HCT116 (cell line): ENCODE measurements at regions not wholly inside any gene's neighbourhood (a gene's known extent, or its start where the extent isn't known, plus 50 kb on each side); places are given as distances from the start of the nearest gene placed in this dataset.

Source experiments
- ATAC-seq: fragments of 200-7000 bp; cut with Tn5 transposase; 2 replicates; pipeline ENCODE4 v1.9.1; 2020; ENCODE audit warnings: mild to moderate bottlenecking, moderate library complexity
- BruUV-seq: library from RNA; stranded (reverse); fragments of 400-500 nt; replicated peaks from 2 replicates; lab custom pipeline; 2021; lab: Mats Ljungman, UMichigan
- CTCF ChIA-PET: fragments of 300-600 bp; sonication (Branson Sonifier 250); formaldehyde crosslinking; loops from one replicate; lab custom pipeline; 2021; ENCODE audit warnings: antibody characterized with exemption; lab: Charles Lee
- POLR2A ChIA-PET: fragments of 300-600, 350-600 bp; sonication (Branson Sonifier 250); formaldehyde crosslinking; loops from one replicate; lab custom pipeline; 2021; ENCODE audit warnings: antibody characterized with exemption; lab: Charles Lee
- RAD21 ChIA-PET, 2 experiments: fragments of 300-600 bp; sonication (Branson Sonifier 250); formaldehyde crosslinking; loops; one replicate each; lab custom pipeline; 2023; ENCODE audit warnings: low total read pairs in 2 of 2; ENCODE audit not compliant: uncharacterized antibody in 2 of 2, unreplicated experiment in 2 of 2, low non-redundant PET in 1 of 2; lab: Charles Lee
- DNase-seq: peaks from one replicate; pipeline ENCODE4 v3.0.0-alpha.2; 2010; ENCODE audit warnings: low read depth, low spot score
- H2AFZ ChIP-seq: fragments of 200-600 bp; shearing (Covaris generic), sonication (generic); 2 replicates; pipeline ENCODE4 v1.6.1; 2017; ENCODE audit warnings: low read depth, mixed run types, mixed read lengths, antibody characterized with exemption, low read length; ENCODE audit not compliant: poor library complexity, severe bottlenecking
- H3K27ac ChIP-seq: 2 replicates; pipeline ENCODE4 v1.5.1; 2012; ENCODE audit warnings: low read depth, low read length
- H3K27me3 ChIP-seq: fragments of 200-600 bp; sonication (generic); 2 replicates; pipeline ENCODE4 v1.6.1; 2016; ENCODE audit warnings: mixed run types, low read length, mixed read lengths; ENCODE audit not compliant: insufficient read depth
- H3K36me3 ChIP-seq, 2 experiments: fragments of 200-500 bp in 1 of 2; fragments of 200-600 bp in 1 of 2; sonication (Bioruptor generic) in 1 of 2; sonication (generic) in 1 of 2; 2 replicates each; pipeline versions ENCODE4 v1.5.1 to v1.6.1; 2014 to 2016; ENCODE audit warnings: low read length in 2 of 2, inconsistent platforms in 1 of 2, mixed read lengths in 1 of 2, mixed run types in 1 of 2; ENCODE audit not compliant: insufficient read depth in 2 of 2, control insufficient read depth in 1 of 2
- H3K4me1 ChIP-seq, 2 experiments: fragments of 200-600 bp in 1 of 2; sonication (generic) in 1 of 2; 2 replicates each; pipeline versions ENCODE4 v1.5.1 to v1.6.1; 2012 to 2017; ENCODE audit warnings: low read length in 2 of 2, inconsistent platforms in 1 of 2, mild to moderate bottlenecking in 1 of 2, mixed read lengths in 1 of 2, mixed run types in 1 of 2, moderate library complexity in 1 of 2; ENCODE audit not compliant: insufficient read depth in 2 of 2, control insufficient read depth in 1 of 2
- H3K4me2 ChIP-seq: fragments of 200-600 bp; sonication (generic); 2 replicates; pipeline ENCODE4 v1.6.1; 2017; ENCODE audit warnings: mixed run types, low read length, mixed read lengths
- H3K4me3 ChIP-seq, 2 experiments: fragments of 200-600 bp in 1 of 2; sonication (generic) in 1 of 2; replicated peaks in 1 of 2; 2 replicates each; pipeline ENCODE4 v1.5.1; 2011 to 2016; ENCODE audit warnings: low read length in 2 of 2, control low read depth in 1 of 2, low read depth in 1 of 2, mild to moderate bottlenecking in 1 of 2, mixed read lengths in 1 of 2, mixed run types in 1 of 2
- H3K79me2 ChIP-seq: fragments of 200-600 bp; sonication (generic); 2 replicates; pipeline ENCODE4 v1.6.1; 2017; ENCODE audit warnings: mild to moderate bottlenecking, mixed run types, low read length, moderate library complexity, mixed read lengths; ENCODE audit not compliant: insufficient read depth
- H3K9ac ChIP-seq: fragments of 200-600 bp; sonication (generic); 2 replicates; pipeline ENCODE4 v1.6.1; 2016; ENCODE audit warnings: low read length, mixed read lengths
- H3K9me2 ChIP-seq: fragments of 200-600 bp; sonication (generic), shearing (Covaris generic); 2 replicates; pipeline ENCODE4 v1.6.1; 2017; ENCODE audit warnings: mixed run types, mild to moderate bottlenecking, moderate library complexity; ENCODE audit not compliant: insufficient read depth
- H3K9me3 ChIP-seq, 2 experiments: fragments of 200-500 bp in 1 of 2; fragments of 200-600 bp in 1 of 2; sonication (Bioruptor generic) in 1 of 2; sonication (generic) in 1 of 2; 2 replicates each; pipeline ENCODE4 v1.6.1; 2014 to 2017; ENCODE audit warnings: low read length in 2 of 2, mixed read lengths in 2 of 2, inconsistent platforms in 1 of 2, low read depth in 1 of 2, mild to moderate bottlenecking in 1 of 2, mixed run types in 1 of 2, moderate library complexity in 1 of 2; ENCODE audit not compliant: control insufficient read depth in 1 of 2, insufficient read depth in 1 of 2
- H4K20me1 ChIP-seq: fragments of 200-600 bp; sonication (generic), shearing (Covaris generic); 2 replicates; pipeline ENCODE4 v1.6.1; 2017; ENCODE audit warnings: mixed run types, mild to moderate bottlenecking, moderate library complexity; ENCODE audit not compliant: insufficient read depth
- CTCF ChIP-seq, 3 experiments: fragments of 200-600 bp in 1 of 3; sonication (generic) in 1 of 3; IDR thresholded peaks in 2 of 3; conservative IDR thresholded peaks in 1 of 3; 2 replicates each; pipeline ENCODE4 v1.5.1; 2012 to 2017; ENCODE audit warnings: low read depth in 2 of 3, low read length in 2 of 3, antibody characterized with exemption in 1 of 3, borderline replicate concordance in 1 of 3, control low read depth in 1 of 3, mild to moderate bottlenecking in 1 of 3, mixed read lengths in 1 of 3, mixed run types in 1 of 3, moderate library complexity in 1 of 3; ENCODE audit not compliant: insufficient read depth in 1 of 3
- EZH2 ChIP-seq: fragments of 200-600 bp; sonication (generic); IDR thresholded peaks from 2 replicates; pipeline ENCODE4 v1.6.1; 2017; ENCODE audit warnings: antibody characterized with exemption, mixed run types
- POLR2A ChIP-seq: IDR thresholded peaks from 2 replicates; pipeline ENCODE4 v1.7.0; 2011; ENCODE audit warnings: borderline replicate concordance; ENCODE audit not compliant: insufficient read depth, insufficient read length; ENCODE audit errors: extremely low read depth
- POLR2AphosphoS5 ChIP-seq: IDR thresholded peaks from 2 replicates; pipeline ENCODE4 v1.6.1; 2011; ENCODE audit warnings: mild to moderate bottlenecking, low read depth, low read length, moderate library complexity
- RAD21 ChIP-seq: IDR thresholded peaks from 2 replicates; pipeline ENCODE4 v1.6.1; 2012; ENCODE audit warnings: low read depth, mild to moderate bottlenecking
- SP1 ChIP-seq: IDR thresholded peaks from 2 replicates; pipeline ENCODE4 v1.6.1; 2012; ENCODE audit warnings: low read depth
- TCF7L2 ChIP-seq: IDR thresholded peaks from 2 replicates; pipeline ENCODE4 v1.7.0; 2011; ENCODE audit warnings: borderline replicate concordance, inconsistent platforms; ENCODE audit not compliant: insufficient read depth, insufficient read length; ENCODE audit errors: extremely low read depth
- YY1 ChIP-seq: IDR thresholded peaks from 2 replicates; pipeline ENCODE4 v1.6.1; 2011; ENCODE audit warnings: low read length, low read depth, moderate library complexity, mild to moderate bottlenecking; ENCODE audit not compliant: insufficient replicate concordance; ENCODE audit errors: extremely low read depth
- ZFX ChIP-seq: fragments of 450-650 bp; IDR thresholded peaks from 2 replicates; pipeline ENCODE4 v1.6.1; 2017
- ZNF274 ChIP-seq: fragments of 200-500 bp; sonication (Bioruptor generic); IDR thresholded peaks from 2 replicates; pipeline ENCODE4 v1.6.1; 2014; ENCODE audit warnings: mild to moderate bottlenecking, low read depth, low read length, inconsistent platforms
- intact Hi-C: fragments of 100-400 bp; cut with micrococcal nuclease; formaldehyde crosslinking; loops from 2 replicates; pipeline ENCODE4 v1.10.0; 2022

GRCh38 chr9:12633016-12633765 lies 60.0 kb upstream of the TYRP1 start:
- BruUV-seq: no TSS peak
- H3K36me3 ChIP-seq: no peaks in the 10 kb centered on the region
- H3K9me3 ChIP-seq: no peaks in the 10 kb centered on the region
- CTCF ChIA-PET: no interaction called here
- no peak for DNase-seq
- H3K27ac ChIP-seq: no peak overlapping the region
- intact Hi-C loops: no loop called here
- no peaks in the 10 kb centered on the region for H3K9me2 ChIP-seq
- RAD21 ChIA-PET: no interaction called here
- no peak for ATAC-seq
- POLR2A ChIA-PET: no interaction called here
- no peak overlapping the region for H3K4me2 ChIP-seq
- no peak overlapping the region for H2AFZ ChIP-seq
- no peaks in the 10 kb centered on the region for H3K27me3 ChIP-seq
- no peaks in the 10 kb centered on the region for H4K20me1 ChIP-seq
- no peak overlapping the region for H3K4me3 ChIP-seq
- no peak overlapping the region for H3K9ac ChIP-seq
- TF ChIP-seq ZFX: no peak
- TF ChIP-seq TCF7L2: no peak
- no peak for TF ChIP-seq SP1
- H3K4me1 ChIP-seq: no peaks in the 10 kb centered on the region
- H3K79me2 ChIP-seq: no peaks in the 10 kb centered on the region

GRCh38 chr9:12640016-12640587 lies 53.1 kb upstream of the TYRP1 start:
- H3K4me1 ChIP-seq: no peaks in the 10 kb centered on the region
- no peak overlapping the region for H3K4me2 ChIP-seq
- no peak overlapping the region for H3K27ac ChIP-seq
- intact Hi-C loops: no loop called here
- H4K20me1 ChIP-seq: no peaks in the 10 kb centered on the region
- ChIA-PET CTCF (interaction anchor here (0.6 to 1.2 kb wide), 4 partner anchors 11 to 147 kb away, joined by 3 read pairs; no protein-coding TSS in a partner anchor), RAD21 (no interaction called here), POLR2A (interaction anchor here (0.7 kb wide), 1 partner anchor 282 kb away, joined by 3 read pairs; no protein-coding TSS in a partner anchor)
- no peak overlapping the region for H2AFZ ChIP-seq
- no peak overlapping the region for H3K9ac ChIP-seq
- no peaks in the 10 kb centered on the region for H3K9me3 ChIP-seq
- no peaks in the 10 kb centered on the region for H3K27me3 ChIP-seq
- no peaks in the 10 kb centered on the region for H3K79me2 ChIP-seq
- DNase-seq (peak; percentile 26), ATAC-seq (peak; percentile 66)
- peak; percentile 55 for TF ChIP-seq RAD21
- no peak for TF ChIP-seq POLR2A
- TF ChIP-seq POLR2AphosphoS5: no peak
- TF ChIP-seq EZH2: no peak
- TF ChIP-seq ZNF274: no peak
- no peak for TF ChIP-seq YY1
- TF ChIP-seq CTCF (IDR thresholded peaks at IDR 0.05 in 2 of 3, conservative IDR thresholded peaks at IDR 0.05 in 1 of 3; ENCODE audit: borderline replicate concordance in 1 of 3, insufficient read depth in 1 of 3, low read depth in 2 of 3, low read length in 2 of 3): peak; percentile 9 to 64 (median 36); a peak in 3 of 6 replicates
- H3K4me3 ChIP-seq: no peak overlapping the region
- BruUV-seq: no TSS peak
- no peaks in the 10 kb centered on the region for H3K36me3 ChIP-seq
- H3K9me2 ChIP-seq: no peaks in the 10 kb centered on the region
